ENCODE measurements at regions not wholly inside any gene's neighbourhood (a gene's known extent, or its start where the extent isn't known, plus 50 kb on each side); places are given as distances from the start of the nearest gene placed in this dataset.

- TF ChIP-seq CTCF (IDR thresholded peaks at IDR 0.05; ENCODE audit: insufficient read depth, low read length, poor library complexity, severe bottlenecking): no peak
- TF ChIP-seq EZH2phosphoT487 (conservative IDR thresholded peaks at IDR 0.05; ENCODE audit: low read length): no peak
- Histone ChIP-seq H3K27me3 (ENCODE audit: low read length) (no peaks in the 10 kb centered on the region), H3K27ac (ENCODE audit: low read depth, low read length) (no peak overlapping the region), H3K4me3 (ENCODE audit: insufficient read depth, low read length, poor library complexity, severe bottlenecking) (no peak overlapping the region), H3F3A (ENCODE audit: insufficient read depth) (no peaks in the 10 kb centered on the region), H3K79me2 (ENCODE audit: insufficient read depth, low read length) (no peaks in the 10 kb centered on the region), H3K9me3 (ENCODE audit: insufficient read depth, low read length) (no peaks in the 10 kb centered on the region), H3K9me2 (replicated peaks; ENCODE audit: insufficient read depth, low read length) (no peaks in the 10 kb centered on the region), H3K9ac (ENCODE audit: low read length) (no peak overlapping the region), H3K36me3 (ENCODE audit: low read length) (no peaks in the 10 kb centered on the region), H4K20me1 (ENCODE audit: low read depth, low read length) (no peaks in the 10 kb centered on the region), H3K4me2 (ENCODE audit: low read depth, low read length, poor library complexity, severe bottlenecking) (no peak overlapping the region), H2AFZ (ENCODE audit: low read depth, low read length, severe bottlenecking) (no peak overlapping the region)
Observed at GRCh38 chr12:126488806-126489205, 1423.6 kb downstream of the AACS start.

GRCh38 chr12:126492181-126492580, 1426.9 kb downstream of the AACS start:
- H3K79me2 ChIP-seq (ENCODE audit: insufficient read depth, low read length): no peaks in the 10 kb centered on the region
- H3F3A ChIP-seq (ENCODE audit: insufficient read depth): no peaks in the 10 kb centered on the region
- no peaks in the 10 kb centered on the region for H3K9me3 ChIP-seq (ENCODE audit: insufficient read depth, low read length)
- H3K9ac ChIP-seq (ENCODE audit: low read length): no peak overlapping the region
- no peaks in the 10 kb centered on the region for H4K20me1 ChIP-seq (ENCODE audit: low read depth, low read length)
- no peak overlapping the region for H3K4me3 ChIP-seq (ENCODE audit: insufficient read depth, low read length, poor library complexity, severe bottlenecking)
- H3K36me3 ChIP-seq (ENCODE audit: low read length): no peaks in the 10 kb centered on the region
- no peaks in the 10 kb centered on the region for H3K9me2 ChIP-seq (replicated peaks; ENCODE audit: insufficient read depth, low read length)
- no peak overlapping the region for H3K4me2 ChIP-seq (ENCODE audit: low read depth, low read length, poor library complexity, severe bottlenecking)
- no peak for TF ChIP-seq CTCF (IDR thresholded peaks at IDR 0.05; ENCODE audit: insufficient read depth, low read length, poor library complexity, severe bottlenecking)
- TF ChIP-seq EZH2phosphoT487 (conservative IDR thresholded peaks at IDR 0.05; ENCODE audit: low read length): no peak
- H2AFZ ChIP-seq (ENCODE audit: low read depth, low read length, severe bottlenecking): no peak overlapping the region
- H3K27me3 ChIP-seq (ENCODE audit: low read length): no peaks in the 10 kb centered on the region
- no peak overlapping the region for H3K27ac ChIP-seq (ENCODE audit: low read depth, low read length)

GRCh38 chr12:126493366-126494108, 1428.3 kb downstream of the AACS start:
- H3K9me3 ChIP-seq (ENCODE audit: insufficient read depth, low read length): no peaks in the 10 kb centered on the region
- H3K4me2 ChIP-seq (ENCODE audit: low read depth, low read length, poor library complexity, severe bottlenecking): no peak overlapping the region
- no peak overlapping the region for H3K4me3 ChIP-seq (ENCODE audit: insufficient read depth, low read length, poor library complexity, severe bottlenecking)
- no peak overlapping the region for H2AFZ ChIP-seq (ENCODE audit: low read depth, low read length, severe bottlenecking)
- no peaks in the 10 kb centered on the region for H3K36me3 ChIP-seq (ENCODE audit: low read length)
- H3F3A ChIP-seq (ENCODE audit: insufficient read depth): no peaks in the 10 kb centered on the region
- H3K27ac ChIP-seq (ENCODE audit: low read depth, low read length): no peak overlapping the region
- no peaks in the 10 kb centered on the region for H3K27me3 ChIP-seq (ENCODE audit: low read length)
- H3K9me2 ChIP-seq (replicated peaks; ENCODE audit: insufficient read depth, low read length): no peaks in the 10 kb centered on the region
- H3K79me2 ChIP-seq (ENCODE audit: insufficient read depth, low read length): no peaks in the 10 kb centered on the region
- no peak for TF ChIP-seq EZH2phosphoT487 (conservative IDR thresholded peaks at IDR 0.05; ENCODE audit: low read length)
- no peak for TF ChIP-seq CTCF (IDR thresholded peaks at IDR 0.05; ENCODE audit: insufficient read depth, low read length, poor library complexity, severe bottlenecking)
- H4K20me1 ChIP-seq (ENCODE audit: low read depth, low read length): no peaks in the 10 kb centered on the region
- no peak overlapping the region for H3K9ac ChIP-seq (ENCODE audit: low read length)
